Osteoblast (primary cell): ENCODE measurements at regions not wholly inside any gene's neighbourhood (a gene's known extent, or its start where the extent isn't known, plus 50 kb on each side); places are given as distances from the start of the nearest gene placed in this dataset.

Experiments used
- DNase-seq: peaks from one replicate; pipeline ENCODE4 v3.0.0; 2011; ENCODE audit warnings: low spot score, mixed read lengths; ENCODE audit not compliant: insufficient read length; ENCODE audit errors: missing footprints
- H2AFZ ChIP-seq: 2 replicates; pipeline ENCODE4 v1.6.0; 2011; ENCODE audit warnings: mild to moderate bottlenecking, low read length
- H3K27ac ChIP-seq: 2 replicates; pipeline ENCODE4 v1.5.1; 2011; ENCODE audit warnings: mild to moderate bottlenecking, low read depth, low read length, moderate library complexity
- H3K27me3 ChIP-seq: 2 replicates; pipeline ENCODE4 v1.6.0; 2012; ENCODE audit warnings: mild to moderate bottlenecking, control low read depth, inconsistent platforms, low read length, moderate library complexity; ENCODE audit not compliant: insufficient read depth
- H3K36me3 ChIP-seq: 2 replicates; pipeline ENCODE4 v1.5.1; 2011; ENCODE audit warnings: mild to moderate bottlenecking, low read length, control low read depth, moderate library complexity; ENCODE audit not compliant: insufficient read depth
- H3K4me1 ChIP-seq: 2 replicates; pipeline ENCODE4 v1.5.1; 2011; ENCODE audit warnings: mild to moderate bottlenecking, low read length, control low read depth, moderate library complexity; ENCODE audit not compliant: insufficient read depth
- H3K4me2 ChIP-seq: 2 replicates; pipeline ENCODE4 v1.6.0; 2011; ENCODE audit warnings: mild to moderate bottlenecking, low read length; ENCODE audit not compliant: insufficient read depth
- H3K4me3 ChIP-seq: fragments of 200-600 bp; sonication (generic); 3 replicates; pipeline ENCODE4 v1.5.1; 2012; ENCODE audit warnings: mild to moderate bottlenecking, low read length, inconsistent platforms; ENCODE audit not compliant: insufficient read depth
- H3K79me2 ChIP-seq: 2 replicates; pipeline ENCODE4 v1.6.0; 2012; ENCODE audit warnings: mild to moderate bottlenecking, low read length, control low read depth, inconsistent platforms; ENCODE audit not compliant: insufficient read depth
- H3K9me3 ChIP-seq: 2 replicates; pipeline ENCODE4 v1.5.1; 2011; ENCODE audit warnings: low read depth, low read length, control low read depth
- H4K20me1 ChIP-seq: 2 replicates; pipeline ENCODE4 v1.6.0; 2012; ENCODE audit warnings: mild to moderate bottlenecking, low read length, control low read depth; ENCODE audit not compliant: insufficient read depth
- TF ChIP-seq, protein P1 (sequence below): IDR thresholded peaks from 2 replicates; pipeline ENCODE4 v1.5.1; 2011; ENCODE audit warnings: mild to moderate bottlenecking, low read depth, low read length, moderate library complexity; ENCODE audit errors: extremely low read depth

DNA sequence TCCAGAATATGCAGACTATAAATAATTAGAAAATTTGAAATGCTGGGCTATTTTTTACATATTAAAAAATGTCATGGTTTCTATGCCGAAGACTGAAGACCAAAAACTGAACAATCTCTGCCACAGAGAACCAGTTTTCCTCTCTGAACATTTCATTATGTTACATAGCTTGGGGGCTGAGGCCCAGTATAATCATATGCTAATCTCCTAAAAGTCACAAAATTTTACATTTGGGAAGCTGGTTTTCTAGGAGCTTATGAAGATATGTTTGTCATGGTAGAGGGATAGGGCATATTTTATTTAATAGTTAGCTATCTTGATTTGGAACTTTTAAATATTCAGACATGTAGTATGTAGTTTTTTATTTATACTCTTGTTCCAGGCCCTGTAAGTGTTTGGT, 167.8 kb downstream of the GPAT3 start:
- Histone ChIP-seq H3K4me1 (no peaks in the 10 kb centered on the region), H3K9me3 (no peaks in the 10 kb centered on the region), H4K20me1 (no peaks in the 10 kb centered on the region), H3K27me3 (no peaks in the 10 kb centered on the region), H3K27ac (no peak overlapping the region), H3K36me3 (no peaks in the 10 kb centered on the region), H3K79me2 (no peaks in the 10 kb centered on the region), H3K4me3 (no peak overlapping the region), H3K4me2 (no peak overlapping the region), H2AFZ (no peak overlapping the region)
- DNase-seq, result no peak
- TF ChIP-seq, protein P1, sequence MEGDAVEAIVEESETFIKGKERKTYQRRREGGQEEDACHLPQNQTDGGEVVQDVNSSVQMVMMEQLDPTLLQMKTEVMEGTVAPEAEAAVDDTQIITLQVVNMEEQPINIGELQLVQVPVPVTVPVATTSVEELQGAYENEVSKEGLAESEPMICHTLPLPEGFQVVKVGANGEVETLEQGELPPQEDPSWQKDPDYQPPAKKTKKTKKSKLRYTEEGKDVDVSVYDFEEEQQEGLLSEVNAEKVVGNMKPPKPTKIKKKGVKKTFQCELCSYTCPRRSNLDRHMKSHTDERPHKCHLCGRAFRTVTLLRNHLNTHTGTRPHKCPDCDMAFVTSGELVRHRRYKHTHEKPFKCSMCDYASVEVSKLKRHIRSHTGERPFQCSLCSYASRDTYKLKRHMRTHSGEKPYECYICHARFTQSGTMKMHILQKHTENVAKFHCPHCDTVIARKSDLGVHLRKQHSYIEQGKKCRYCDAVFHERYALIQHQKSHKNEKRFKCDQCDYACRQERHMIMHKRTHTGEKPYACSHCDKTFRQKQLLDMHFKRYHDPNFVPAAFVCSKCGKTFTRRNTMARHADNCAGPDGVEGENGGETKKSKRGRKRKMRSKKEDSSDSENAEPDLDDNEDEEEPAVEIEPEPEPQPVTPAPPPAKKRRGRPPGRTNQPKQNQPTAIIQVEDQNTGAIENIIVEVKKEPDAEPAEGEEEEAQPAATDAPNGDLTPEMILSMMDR, result no peak

DNA sequence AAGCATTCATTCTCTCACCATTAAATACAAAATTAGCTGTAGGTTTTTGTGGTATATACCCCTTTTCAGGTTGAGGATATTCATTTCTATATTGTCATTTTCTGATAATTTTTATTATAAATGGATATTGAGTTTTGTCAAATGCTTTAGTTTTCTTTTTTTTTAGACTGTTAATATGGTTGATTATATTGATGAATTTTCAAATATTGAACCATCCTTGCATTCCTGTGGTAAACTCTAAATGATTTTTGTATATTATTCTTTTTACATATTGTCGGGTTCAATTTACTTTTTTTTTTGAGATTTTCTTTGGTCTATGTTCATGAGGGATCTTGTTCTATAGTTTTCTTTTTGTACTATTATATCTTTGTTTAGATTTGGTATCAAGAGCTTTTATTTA, 165.1 kb downstream of the GPAT3 start:
- no peaks in the 10 kb centered on the region for H3K4me1 ChIP-seq
- DNase-seq, result no peak
- no peak overlapping the region for H3K27ac ChIP-seq

DNA sequence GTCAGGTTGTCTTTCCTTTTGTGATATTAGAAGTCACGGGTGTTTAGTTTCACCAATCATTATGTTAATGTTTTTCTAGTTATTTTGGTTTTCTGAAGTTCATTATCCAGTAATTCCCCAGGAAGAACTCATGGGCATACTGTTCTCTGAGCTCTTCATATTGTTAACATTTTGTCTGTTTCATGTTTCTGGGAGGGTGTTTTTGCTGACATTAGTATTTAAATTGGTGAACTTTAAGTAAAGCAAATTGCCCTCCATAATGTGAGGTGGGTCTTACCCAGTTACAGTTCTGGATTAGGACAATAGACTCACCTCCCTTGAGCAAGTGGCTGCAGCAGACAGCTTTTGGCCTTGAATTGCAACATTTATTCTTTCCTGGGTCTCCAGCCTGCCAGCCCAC, 163.4 kb downstream of the GPAT3 start:
- Histone ChIP-seq H3K9me3 (no peaks in the 10 kb centered on the region), H4K20me1 (no peaks in the 10 kb centered on the region), H3K27me3 (no peaks in the 10 kb centered on the region), H3K4me3 (no peak overlapping the region), H3K4me1 (no peaks in the 10 kb centered on the region), H3K36me3 (no peaks in the 10 kb centered on the region), H3K79me2 (no peaks in the 10 kb centered on the region), H3K27ac (no peak overlapping the region), H3K4me2 (no peak overlapping the region), H2AFZ (no peak overlapping the region)
- TF ChIP-seq, protein P1, result no peak
- DNase-seq, result no peak

More for the DNA sequence above, 165.1 kb downstream of the GPAT3 start:
- TF ChIP-seq, protein P1, result no peak
- H3K36me3 ChIP-seq, result no peaks in the 10 kb centered on the region
- H4K20me1 ChIP-seq, result no peaks in the 10 kb centered on the region
- no peak overlapping the region for H3K4me3 ChIP-seq
- no peaks in the 10 kb centered on the region for H3K27me3 ChIP-seq
- no peaks in the 10 kb centered on the region for H3K9me3 ChIP-seq
- no peaks in the 10 kb centered on the region for H3K79me2 ChIP-seq
- no peak overlapping the region for H2AFZ ChIP-seq
- H3K4me2 ChIP-seq, result no peak overlapping the region

DNA sequence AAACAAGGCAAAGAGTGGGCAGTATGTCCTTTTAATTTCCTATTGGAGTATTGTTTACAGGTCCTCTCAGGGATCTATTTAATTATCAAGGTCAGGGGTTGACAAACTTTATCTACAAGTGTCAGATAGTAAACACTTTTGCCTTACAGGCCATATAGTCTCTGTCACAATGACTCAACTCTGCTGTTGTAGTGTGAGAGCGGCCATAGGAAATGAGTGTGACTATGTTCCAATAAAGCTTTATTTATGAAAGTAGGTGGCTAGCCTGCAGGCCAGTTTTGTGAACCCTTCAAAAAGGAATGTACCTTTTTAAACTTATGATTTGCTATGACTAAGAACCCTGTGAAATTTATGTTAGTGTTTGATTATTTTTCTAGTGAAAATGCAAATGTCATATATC, 156.1 kb downstream of the GPAT3 start:
- Histone ChIP-seq H2AFZ (no peak overlapping the region), H3K9me3 (no peaks in the 10 kb centered on the region), H3K4me3 (no peak overlapping the region), H4K20me1 (no peaks in the 10 kb centered on the region), H3K4me2 (no peak overlapping the region), H3K4me1 (no peaks in the 10 kb centered on the region), H3K27ac (no peak overlapping the region), H3K27me3 (no peaks in the 10 kb centered on the region), H3K79me2 (no peaks in the 10 kb centered on the region), H3K36me3 (no peaks in the 10 kb centered on the region)
- DNase-seq, result no peak
- TF ChIP-seq, protein P1, result no peak
